Trophoblast cell (in vitro differentiated cells and primary cell): ENCODE measurements at regions not wholly inside any gene's neighbourhood (a gene's known extent, or its start where the extent isn't known, plus 50 kb on each side); places are given as distances from the start of the nearest gene placed in this dataset.
A peak's percentile ranks its signal among the peaks of the same experiment; 100 is the strongest.

Experiments used
- DNase-seq, 2 donors: peaks; one replicate each; pipeline ENCODE4 v3.0.0-alpha.2; 2016
- H2AFZ ChIP-seq: 2 replicates; pipeline ENCODE4 v1.6.1; 2013; ENCODE audit warnings: low read length, moderate library complexity, mild to moderate bottlenecking; ENCODE audit not compliant: insufficient read depth, poor library complexity
- H2AK5ac ChIP-seq: 2 replicates; pipeline ENCODE4 v1.6.1; 2013; ENCODE audit warnings: mild to moderate bottlenecking, low read length
- H2BK120ac ChIP-seq: 2 replicates; pipeline ENCODE4 v1.6.1; 2013; ENCODE audit warnings: low read length, mild to moderate bottlenecking, moderate library complexity; ENCODE audit not compliant: insufficient read depth, poor library complexity
- H2BK12ac ChIP-seq: 2 replicates; pipeline ENCODE4 v1.6.1; 2013; ENCODE audit warnings: mild to moderate bottlenecking, low read length, moderate library complexity
- H2BK5ac ChIP-seq: 2 replicates; pipeline ENCODE4 v1.6.1; 2013; ENCODE audit warnings: low read length, low read depth, moderate library complexity, mild to moderate bottlenecking; ENCODE audit not compliant: poor library complexity
- H3K14ac ChIP-seq: 2 replicates; pipeline ENCODE4 v1.6.1; 2013; ENCODE audit warnings: mild to moderate bottlenecking, low read length
- H3K18ac ChIP-seq: 2 replicates; pipeline ENCODE4 v1.6.1; 2013; ENCODE audit warnings: mild to moderate bottlenecking, low read length
- H3K23ac ChIP-seq: 2 replicates; pipeline ENCODE4 v1.6.1; 2013; ENCODE audit warnings: low read length
- H3K27ac ChIP-seq: 2 replicates; pipeline ENCODE4 v1.5.1; 2013; ENCODE audit warnings: low read depth, mild to moderate bottlenecking, inconsistent platforms, low read length, moderate library complexity
- H3K27me3 ChIP-seq: 2 replicates; pipeline ENCODE4 v1.6.1; 2013; ENCODE audit warnings: inconsistent platforms, mild to moderate bottlenecking, low read length, moderate library complexity; ENCODE audit not compliant: insufficient read depth
- H3K36me3 ChIP-seq, 2 experiments: 1 replicate in 1 of 2; 2 replicates in 1 of 2; pipeline ENCODE4 v1.6.1; 2013; ENCODE audit warnings: low read length in 2 of 2, mild to moderate bottlenecking in 2 of 2, moderate library complexity in 1 of 2; ENCODE audit not compliant: insufficient read depth in 2 of 2, control insufficient read depth in 1 of 2
- H3K4ac ChIP-seq: 2 replicates; pipeline ENCODE4 v1.6.1; 2013; ENCODE audit warnings: low read depth, mild to moderate bottlenecking, low read length, moderate library complexity
- H3K4me1 ChIP-seq, 2 experiments: 1 replicate in 1 of 2; 2 replicates in 1 of 2; pipeline ENCODE4 v1.6.1; 2013; ENCODE audit warnings: low read length in 2 of 2, mild to moderate bottlenecking in 2 of 2, moderate library complexity in 1 of 2; ENCODE audit not compliant: insufficient read depth in 2 of 2, control insufficient read depth in 1 of 2
- H3K4me2 ChIP-seq: 2 replicates; pipeline ENCODE4 v1.6.1; 2013; ENCODE audit warnings: inconsistent platforms, mild to moderate bottlenecking, low read length, moderate library complexity
- H3K4me3 ChIP-seq: 2 replicates; pipeline ENCODE4 v1.5.1; 2013; ENCODE audit warnings: mild to moderate bottlenecking, low read depth, low read length, inconsistent platforms
- H3K79me1 ChIP-seq: one replicate; pipeline ENCODE4 v1.6.1; 2013; ENCODE audit warnings: low read length
- H3K79me2 ChIP-seq: 2 replicates; pipeline ENCODE4 v1.6.1; 2013; ENCODE audit warnings: low read length, mild to moderate bottlenecking; ENCODE audit not compliant: control insufficient read depth, insufficient read depth, poor library complexity
- H3K9ac ChIP-seq: 2 replicates; pipeline ENCODE4 v1.6.1; 2013; ENCODE audit warnings: mild to moderate bottlenecking, low read length
- H3K9me3 ChIP-seq: 2 replicates; pipeline ENCODE4 v1.6.1; 2013; ENCODE audit warnings: low read depth, mild to moderate bottlenecking, control low read depth, inconsistent platforms, low read length; ENCODE audit not compliant: insufficient read depth
- H4K12ac ChIP-seq: 2 replicates; pipeline ENCODE4 v1.6.1; 2013; ENCODE audit warnings: low read depth, mild to moderate bottlenecking, low read length, moderate library complexity
- H4K8ac ChIP-seq: 2 replicates; pipeline ENCODE4 v1.6.1; 2013; ENCODE audit warnings: low read depth, mild to moderate bottlenecking, low read length, moderate library complexity
- H4K91ac ChIP-seq: one replicate; pipeline ENCODE4 v1.6.1; 2013; ENCODE audit warnings: low read depth, mild to moderate bottlenecking, low read length, moderate library complexity
- WGBS: extraction: QIAGEN DNeasy Blood & Tissue Kit; methylation state at CpG from one replicate; pipeline ENCODE4 v1.1.7; 2013; ENCODE audit warnings: missing lambda C conversion rate; ENCODE audit not compliant: insufficient read length, insufficient coverage; ENCODE audit errors: extremely low coverage; 5-methylcytosine and 5-hydroxymethylcytosine counted together

DNA sequence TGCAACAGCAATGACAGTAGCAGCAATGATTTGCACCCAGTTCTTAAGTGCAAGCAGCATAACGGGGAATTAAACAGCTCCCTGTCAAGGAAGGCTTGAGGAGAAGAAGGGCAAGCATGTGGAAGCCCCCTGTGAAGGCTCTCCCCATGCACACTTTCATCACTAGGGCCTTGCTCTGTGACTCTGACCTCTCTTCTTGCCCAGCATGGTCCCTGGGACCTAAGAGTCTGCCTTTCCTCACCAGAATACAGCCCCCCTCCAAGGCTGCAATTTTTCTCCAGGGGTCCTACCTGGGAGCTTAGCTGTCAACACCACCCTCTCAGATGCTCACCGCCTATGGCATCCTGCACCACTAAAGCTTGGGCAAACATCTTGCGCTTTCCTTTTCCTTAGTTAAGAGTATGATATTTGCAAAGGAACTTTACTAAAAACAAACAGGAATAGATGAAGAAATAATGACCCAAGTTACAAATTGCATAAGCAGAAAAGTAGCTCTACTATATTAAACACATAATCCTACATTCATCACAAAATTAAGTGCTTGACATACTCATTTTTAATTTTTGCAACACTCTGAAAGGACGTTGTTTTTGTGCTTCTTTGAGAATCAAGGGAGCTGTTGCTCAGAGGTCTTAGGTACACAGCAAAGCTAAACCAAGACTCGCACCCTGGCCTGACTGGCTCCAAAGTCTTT lies 187.6 kb downstream of the ADAMTS15 start:
- H3K4me3 ChIP-seq = no peak overlapping the region
- DNase-seq = no peak
- no peak overlapping the region for H4K91ac ChIP-seq
- no peak overlapping the region for H4K8ac ChIP-seq
- H2BK12ac ChIP-seq = no peak overlapping the region
- no peak overlapping the region for H2BK120ac ChIP-seq
- H3K27ac ChIP-seq = no peak overlapping the region
- H2AFZ ChIP-seq = no peak overlapping the region
- no peak overlapping the region for H3K23ac ChIP-seq
- H3K4ac ChIP-seq = no peak overlapping the region
- no peaks in the 10 kb centered on the region for H3K36me3 ChIP-seq
- no peaks in the 10 kb centered on the region for H3K27me3 ChIP-seq
- H2BK5ac ChIP-seq = no peak overlapping the region
- no CpG with 5 or more reads among the region's 5 CpGs for WGBS
- H2AK5ac ChIP-seq = no peak overlapping the region
- H3K14ac ChIP-seq = no peak overlapping the region
- H3K79me2 ChIP-seq = peaks cover 1% of the 10 kb centered on the region
- H3K4me1 ChIP-seq = peaks cover 5 to 7% of the 10 kb centered on the region in 2 experiments
- no peak overlapping the region for H4K12ac ChIP-seq
- H3K4me2 ChIP-seq = no peak overlapping the region
- H3K9ac ChIP-seq = no peak overlapping the region
- H3K79me1 ChIP-seq = no peaks in the 10 kb centered on the region
- no peaks in the 10 kb centered on the region for H3K9me3 ChIP-seq
- no peak overlapping the region for H3K18ac ChIP-seq

DNA sequence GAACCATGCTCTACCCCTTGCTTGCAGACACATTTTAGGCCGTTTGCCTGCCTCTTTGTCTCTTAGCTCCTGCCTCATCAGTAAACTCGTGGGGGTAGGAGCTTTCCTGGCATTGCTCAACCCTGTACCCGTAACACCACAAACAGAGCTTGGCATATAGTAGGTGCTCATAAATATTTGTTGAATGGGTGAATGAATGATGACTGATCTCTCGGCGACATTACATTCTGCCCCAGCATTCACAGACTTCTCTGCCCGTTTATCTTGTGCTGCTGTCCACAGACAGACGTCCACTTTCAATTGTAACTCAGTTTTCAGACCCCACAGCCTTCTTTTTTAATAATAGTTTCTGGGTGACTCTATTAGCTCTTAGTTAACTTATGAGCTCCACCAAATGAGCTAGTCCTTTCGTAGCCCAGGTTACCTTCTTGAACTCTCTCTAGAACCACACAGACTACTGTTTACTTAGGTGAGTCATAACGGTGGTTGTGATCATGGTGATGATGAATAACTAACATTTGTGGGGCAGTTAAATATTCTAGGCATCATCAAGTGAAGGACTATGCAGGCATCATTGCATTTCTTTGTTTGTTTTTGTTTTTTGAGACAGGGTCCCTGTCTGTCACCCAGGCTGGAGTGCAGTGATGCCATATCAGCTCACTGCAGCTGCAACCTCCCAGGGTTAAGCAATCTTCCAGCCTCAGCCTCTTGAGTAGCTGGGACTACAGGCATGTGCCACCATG lies 188.4 kb downstream of the ADAMTS15 start:
- H3K27ac ChIP-seq = no peak overlapping the region
- H3K18ac ChIP-seq = no peak overlapping the region
- DNase-seq = peak; percentile 74 to 75
- WGBS = no CpG with 5 or more reads among the region's 9 CpGs
- no peak overlapping the region for H3K4me2 ChIP-seq
- no peaks in the 10 kb centered on the region for H3K36me3 ChIP-seq
- no peak overlapping the region for H3K4ac ChIP-seq
- no peak overlapping the region for H3K23ac ChIP-seq
- H4K12ac ChIP-seq = no peak overlapping the region
- no peak overlapping the region for H3K4me3 ChIP-seq
- no peak overlapping the region for H4K8ac ChIP-seq
- no peak overlapping the region for H4K91ac ChIP-seq
- peaks cover 5 to 7% of the 10 kb centered on the region in 2 experiments for H3K4me1 ChIP-seq
- no peak overlapping the region for H2BK120ac ChIP-seq
- no peak overlapping the region for H3K9ac ChIP-seq
- H2AFZ ChIP-seq = no peak overlapping the region
- no peaks in the 10 kb centered on the region for H3K79me1 ChIP-seq
- no peak overlapping the region for H2BK12ac ChIP-seq
- H3K9me3 ChIP-seq = no peaks in the 10 kb centered on the region
- no peaks in the 10 kb centered on the region for H3K27me3 ChIP-seq
- no peak overlapping the region for H2BK5ac ChIP-seq
- no peak overlapping the region for H2AK5ac ChIP-seq
- peaks cover 1% of the 10 kb centered on the region for H3K79me2 ChIP-seq
- H3K14ac ChIP-seq = no peak overlapping the region

DNA sequence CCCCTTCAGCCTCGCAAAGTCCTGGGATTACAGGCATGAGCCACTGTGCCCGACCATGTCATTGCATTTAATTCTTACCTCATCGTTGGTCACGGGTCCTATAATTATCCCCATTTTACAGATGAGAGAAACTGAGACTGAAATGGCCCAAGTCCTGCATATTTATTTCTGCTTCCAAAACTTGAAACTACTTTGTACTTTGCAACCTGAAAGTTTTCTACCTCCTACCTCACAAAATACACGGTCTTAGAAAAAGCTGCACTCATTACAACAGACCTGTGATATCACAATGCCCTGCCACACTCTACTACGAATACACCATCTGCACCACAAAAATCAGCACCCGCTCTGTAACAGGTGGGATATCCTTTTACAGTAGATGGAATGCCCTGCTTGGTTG lies 189.1 kb downstream of the ADAMTS15 start:
- H2BK5ac ChIP-seq = no peak overlapping the region
- no peak overlapping the region for H3K14ac ChIP-seq
- no peak overlapping the region for H2AFZ ChIP-seq
- no peaks in the 10 kb centered on the region for H3K27me3 ChIP-seq
- no peaks in the 10 kb centered on the region for H3K36me3 ChIP-seq
- H3K9ac ChIP-seq = no peak overlapping the region
- no peak overlapping the region for H4K12ac ChIP-seq
- H3K9me3 ChIP-seq = no peaks in the 10 kb centered on the region
- H3K27ac ChIP-seq = no peak overlapping the region
- H4K91ac ChIP-seq = no peak overlapping the region
- no peak overlapping the region for H4K8ac ChIP-seq
- H3K79me2 ChIP-seq = peaks cover 1% of the 10 kb centered on the region
- no peak overlapping the region for H3K18ac ChIP-seq
- no CpG with 5 or more reads among the region's 7 CpGs for WGBS
- H3K4me3 ChIP-seq = no peak overlapping the region
- no peak for DNase-seq
- peaks cover 5 to 7% of the 10 kb centered on the region in 2 experiments for H3K4me1 ChIP-seq
- no peak overlapping the region for H3K4ac ChIP-seq
- H3K4me2 ChIP-seq = no peak overlapping the region
- H3K79me1 ChIP-seq = no peaks in the 10 kb centered on the region
- no peak overlapping the region for H3K23ac ChIP-seq
- H2BK120ac ChIP-seq = no peak overlapping the region
- H2BK12ac ChIP-seq = no peak overlapping the region
- H2AK5ac ChIP-seq = no peak overlapping the region

DNA sequence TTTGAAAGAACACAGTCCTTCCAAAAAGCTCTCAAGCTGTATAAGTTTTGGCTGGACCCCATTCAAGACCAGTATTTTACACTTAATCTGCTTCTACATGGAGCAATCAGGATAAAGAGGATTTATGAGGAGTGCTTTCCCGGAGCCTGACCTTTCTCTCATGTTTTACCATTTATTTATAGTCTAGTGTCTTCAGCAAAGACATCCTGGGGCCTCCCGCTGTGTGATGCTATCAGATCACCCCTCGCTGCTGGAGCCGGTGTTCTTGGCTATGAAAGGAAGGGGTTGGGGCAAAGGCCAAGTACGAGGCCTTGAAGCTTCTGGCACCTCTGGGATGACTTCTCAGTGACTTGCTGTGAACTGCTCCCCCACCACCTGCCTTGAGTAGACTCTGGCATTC lies 189.6 kb downstream of the ADAMTS15 start:
- Histone ChIP-seq H3K9ac (no peak overlapping the region), H2BK120ac (no peak overlapping the region), H3K4ac (no peak overlapping the region), H3K23ac (no peak overlapping the region), H2AFZ (no peak overlapping the region), H3K4me3 (no peak overlapping the region), H3K4me1 (peaks cover 5 to 7% of the 10 kb centered on the region in 2 experiments), H3K79me1 (no peaks in the 10 kb centered on the region), H3K4me2 (no peak overlapping the region), H3K18ac (no peak overlapping the region), H2AK5ac (no peak overlapping the region), H3K9me3 (no peaks in the 10 kb centered on the region), H4K12ac (no peak overlapping the region), H2BK5ac (no peak overlapping the region), H2BK12ac (no peak overlapping the region), H4K8ac (no peak overlapping the region), H3K27me3 (no peaks in the 10 kb centered on the region), H3K14ac (no peak overlapping the region), H3K79me2 (peaks cover 1% of the 10 kb centered on the region), H4K91ac (no peak overlapping the region), H3K36me3 (no peaks in the 10 kb centered on the region), H3K27ac (no peak overlapping the region)
- no peak for DNase-seq
- WGBS = no CpG with 5 or more reads among the region's 5 CpGs
